Smooth muscle cell (in vitro differentiated cells): ENCODE measurements at regions not wholly inside any gene's neighbourhood (a gene's known extent, or its start where the extent isn't known, plus 50 kb on each side); places are given as distances from the start of the nearest gene placed in this dataset.

Experiments used
- DNase-seq: peaks from one replicate; lab custom pipeline; 2025; ENCODE audit not compliant: unreplicated experiment; lab: John Stamatoyannopoulos, UW
- H2AFZ ChIP-seq: fragments of 200-600 bp; sonication (generic); 2 replicates; pipeline ENCODE4 v1.6.0; 2016; ENCODE audit warnings: antibody characterized with exemption, low read depth, mild to moderate bottlenecking
- H3F3A ChIP-seq: fragments of 200-600 bp; sonication (generic); 2 replicates; pipeline ENCODE4 v1.6.0; 2017; ENCODE audit warnings: antibody characterized with exemption, low read depth
- H3K27ac ChIP-seq: fragments of 200-600 bp; sonication (generic); 2 replicates; pipeline ENCODE4 v1.5.1; 2016; ENCODE audit warnings: low read depth, mild to moderate bottlenecking
- H3K27me3 ChIP-seq: fragments of 200-600 bp; sonication (generic); 2 replicates; pipeline ENCODE4 v1.6.1; 2016; ENCODE audit warnings: low read depth, mild to moderate bottlenecking
- H3K36me3 ChIP-seq: fragments of 200-600 bp; sonication (generic); 2 replicates; pipeline ENCODE4 v1.5.1; 2016; ENCODE audit warnings: low read depth
- H3K4me1 ChIP-seq: fragments of 200-600 bp; sonication (generic); 2 replicates; pipeline ENCODE4 v1.5.1; 2016; ENCODE audit warnings: low read depth
- H3K4me2 ChIP-seq: fragments of 200-600 bp; sonication (generic); 2 replicates; pipeline ENCODE4 v1.6.0; 2016; ENCODE audit warnings: mild to moderate bottlenecking
- H3K4me3 ChIP-seq: fragments of 200-600 bp; sonication (generic); 2 replicates; pipeline ENCODE4 v1.5.1; 2016; ENCODE audit warnings: mild to moderate bottlenecking
- H3K79me2 ChIP-seq: fragments of 200-600 bp; sonication (generic); 2 replicates; pipeline ENCODE4 v1.6.0; 2016; ENCODE audit warnings: low read depth, mild to moderate bottlenecking
- H3K9ac ChIP-seq: fragments of 200-600 bp; sonication (generic); 2 replicates; pipeline ENCODE4 v1.6.0; 2016; ENCODE audit warnings: low read depth
- H3K9me3 ChIP-seq: fragments of 200-600 bp; sonication (generic); replicated peaks from 2 replicates; pipeline ENCODE4 v1.5.1; 2016; ENCODE audit warnings: low read depth
- H4K20me1 ChIP-seq: fragments of 200-600 bp; sonication (generic); 2 replicates; pipeline ENCODE4 v1.6.0; 2016; ENCODE audit warnings: low read depth
- CTCF ChIP-seq: fragments of 200-600 bp; sonication (generic); IDR thresholded peaks from 2 replicates; pipeline ENCODE4 v1.5.1; 2017; ENCODE audit warnings: borderline replicate concordance, mild to moderate bottlenecking, antibody characterized with exemption; ENCODE audit not compliant: insufficient read depth, poor library complexity, severe bottlenecking
- WGBS: methylation state at CpG from one replicate; pipeline ENCODE4 v1.1.7; 2016; ENCODE audit warnings: low lambda C conversion rate; 5-methylcytosine and 5-hydroxymethylcytosine counted together

DNA sequence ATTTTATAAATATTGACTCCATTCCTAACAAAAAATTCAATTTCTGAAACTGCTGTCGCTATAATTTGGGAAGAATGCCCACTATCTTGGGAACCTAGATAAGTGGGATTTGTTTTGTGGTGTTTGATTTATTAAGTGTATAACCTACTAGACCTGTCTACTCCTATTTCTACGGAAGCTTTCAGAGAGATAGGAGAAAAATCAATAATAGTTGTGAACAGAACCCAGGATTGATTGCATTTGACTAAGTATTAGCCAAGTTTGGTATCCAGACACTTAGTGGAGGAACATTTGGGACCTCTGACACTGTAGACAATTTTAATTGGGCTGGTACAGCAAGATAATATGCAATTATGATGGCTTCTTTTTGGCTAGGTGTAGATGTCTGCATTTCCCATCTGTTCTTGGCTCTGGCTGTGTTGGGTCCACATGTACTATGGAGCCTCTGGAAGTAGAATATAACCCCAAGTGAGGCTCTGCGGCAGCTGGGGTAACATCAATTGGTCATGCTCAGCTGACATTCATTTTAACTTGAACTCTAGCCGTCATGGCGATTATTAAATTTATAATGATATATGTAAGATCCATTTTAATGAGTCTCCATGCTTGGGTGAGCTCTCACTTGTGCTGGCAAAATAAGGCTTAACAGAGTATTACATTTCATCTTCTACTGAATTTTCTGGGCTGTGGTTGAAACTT is 111.5 kb upstream of the E2F8 start:
- peaks cover 4% of the 10 kb centered on the region for H3K4me1 ChIP-seq
- no peaks in the 10 kb centered on the region for H3F3A ChIP-seq
- DNase-seq = no peak
- TF ChIP-seq CTCF = no peak
- no peak overlapping the region for H2AFZ ChIP-seq
- no peak overlapping the region for H3K4me2 ChIP-seq
- H3K36me3 ChIP-seq = no peaks in the 10 kb centered on the region
- H3K79me2 ChIP-seq = no peaks in the 10 kb centered on the region
- peaks cover 99% of the 10 kb centered on the region for H3K27me3 ChIP-seq
- H4K20me1 ChIP-seq = no peaks in the 10 kb centered on the region
- no peak overlapping the region for H3K4me3 ChIP-seq
- no peaks in the 10 kb centered on the region for H3K9me3 ChIP-seq
- H3K27ac ChIP-seq = no peak overlapping the region
- H3K9ac ChIP-seq = no peak overlapping the region
- WGBS = 89% methylated on average over 5 of the region's 5 CpGs

- WGBS = 81% methylated on average over 4 of the region's 4 CpGs
- Histone ChIP-seq H3K4me3 (no peak overlapping the region), H3K27me3 (peaks cover 99% of the 10 kb centered on the region), H4K20me1 (no peaks in the 10 kb centered on the region), H2AFZ (no peak overlapping the region), H3K4me1 (peaks cover 10% of the 10 kb centered on the region), H3K27ac (no peak overlapping the region), H3K9me3 (no peaks in the 10 kb centered on the region), H3K4me2 (no peak overlapping the region), H3F3A (no peaks in the 10 kb centered on the region), H3K36me3 (no peaks in the 10 kb centered on the region), H3K79me2 (no peaks in the 10 kb centered on the region), H3K9ac (no peak overlapping the region)
- no peak for DNase-seq
- TF ChIP-seq CTCF = no peak
Observed at GRCh38 chr11:19351426-19351825, 110.7 kb upstream of the E2F8 start.

- Histone ChIP-seq H2AFZ (no peak overlapping the region), H4K20me1 (no peaks in the 10 kb centered on the region), H3K27ac (no peak overlapping the region), H3K27me3 (peaks cover 99% of the 10 kb centered on the region), H3K4me2 (no peak overlapping the region), H3K79me2 (no peaks in the 10 kb centered on the region), H3K36me3 (no peaks in the 10 kb centered on the region), H3K4me3 (no peak overlapping the region), H3K4me1 (peaks cover 10% of the 10 kb centered on the region), H3F3A (no peaks in the 10 kb centered on the region), H3K9ac (no peak overlapping the region), H3K9me3 (no peaks in the 10 kb centered on the region)
- WGBS = 87% methylated on average over 11 of the region's 11 CpGs
- TF ChIP-seq CTCF = no peak
- DNase-seq = no peak
Observed at GRCh38 chr11:19350160-19350559, 109.4 kb upstream of the E2F8 start.
